GM23338 (cell line): ENCODE measurements at regions not wholly inside any gene's neighbourhood (a gene's known extent, or its start where the extent isn't known, plus 50 kb on each side); places are given as distances from the start of the nearest gene placed in this dataset.

Experiments used
- ATAC-seq: fragments of 200-7000 bp; cut with Tn5 transposase; 3 replicates; pipeline ENCODE4 v1.9.1; 2020
- DNase-seq: peaks from one replicate; pipeline ENCODE4 v3.0.0-alpha.2; 2015; ENCODE audit warnings: low spot score
- H2AFZ ChIP-seq: fragments of 200-600 bp; sonication (generic); 2 replicates; pipeline ENCODE4 v1.8.0; 2016; ENCODE audit warnings: antibody characterized with exemption, mild to moderate bottlenecking, moderate library complexity
- H3F3A ChIP-seq: fragments of 200-600 bp; sonication (generic); replicated peaks from 2 replicates; pipeline ENCODE4 v1.8.0; 2017; ENCODE audit warnings: antibody characterized with exemption, mixed run types, low read depth
- H3K27ac ChIP-seq: fragments of 200-600 bp; sonication (generic); 2 replicates; pipeline ENCODE4 v1.6.1; 2016; ENCODE audit warnings: low read depth
- H3K27me3 ChIP-seq: fragments of 200-600 bp; sonication (generic); 2 replicates; pipeline ENCODE4 v1.8.0; 2016; ENCODE audit warnings: mild to moderate bottlenecking, mixed run types, moderate library complexity; ENCODE audit not compliant: insufficient read depth
- H3K36me3 ChIP-seq: fragments of 200-600 bp; sonication (generic); 2 replicates; pipeline ENCODE4 v1.8.0; 2016; ENCODE audit warnings: mild to moderate bottlenecking; ENCODE audit not compliant: insufficient read depth
- H3K4me1 ChIP-seq: fragments of 200-600 bp; sonication (generic); 2 replicates; pipeline ENCODE4 v1.8.0; 2016; ENCODE audit warnings: mild to moderate bottlenecking, moderate library complexity; ENCODE audit not compliant: insufficient read depth
- H3K4me2 ChIP-seq: fragments of 200-600 bp; sonication (generic); 2 replicates; pipeline ENCODE4 v1.7.1; 2017; ENCODE audit warnings: mixed run types
- H3K4me3 ChIP-seq: fragments of 200-600 bp; sonication (generic); 2 replicates; pipeline ENCODE4 v1.6.1; 2016; ENCODE audit warnings: mixed run types
- H3K79me2 ChIP-seq: fragments of 200-600 bp; sonication (generic); replicated peaks from 2 replicates; pipeline ENCODE4 v1.8.0; 2017; ENCODE audit warnings: mild to moderate bottlenecking; ENCODE audit not compliant: insufficient read depth
- H3K9me2 ChIP-seq: fragments of 200-600 bp; sonication (generic); 2 replicates; pipeline ENCODE4 v1.8.0; 2017; ENCODE audit not compliant: insufficient read depth
- H4K20me1 ChIP-seq: fragments of 200-600 bp; sonication (generic); replicated peaks from 2 replicates; pipeline ENCODE4 v1.8.0; 2017; ENCODE audit warnings: mild to moderate bottlenecking; ENCODE audit not compliant: insufficient read depth
- H3K27ac Mint-ChIP-seq: 2 replicates; pipeline ENCODE4 v1.8.0; 2020; ENCODE audit warnings: inconsistent platforms, mild to moderate bottlenecking, moderate library complexity, mixed read lengths
- H3K27me3 Mint-ChIP-seq: 3 replicates; pipeline ENCODE4 v1.8.0; 2022; ENCODE audit warnings: low read depth, mild to moderate bottlenecking, moderate library complexity, mixed read lengths, inconsistent platforms; ENCODE audit not compliant: insufficient read depth, poor library complexity
- H3K36me3 Mint-ChIP-seq: 3 replicates; pipeline ENCODE4 v1.8.0; 2021; ENCODE audit warnings: low read depth, mild to moderate bottlenecking, inconsistent platforms, moderate library complexity, mixed read lengths
- H3K4me1 Mint-ChIP-seq: 3 replicates; pipeline ENCODE4 v1.8.0; 2020; ENCODE audit warnings: mild to moderate bottlenecking, inconsistent platforms, mixed read lengths
- H3K4me3 Mint-ChIP-seq: 3 replicates; pipeline ENCODE4 v1.8.0; 2021; ENCODE audit warnings: moderate library complexity, mild to moderate bottlenecking, inconsistent platforms, mixed read lengths
- H3K9me3 Mint-ChIP-seq: 3 replicates; pipeline ENCODE4 v1.8.0; 2020; ENCODE audit warnings: moderate library complexity, mild to moderate bottlenecking, inconsistent platforms, mixed read lengths
- CREB1 ChIP-seq: fragments of 250-450 bp; sonication (Bioruptor Pico); IDR thresholded peaks from 2 replicates; pipeline ENCODE4 v1.5.0; 2020; ENCODE audit warnings: low read depth, mild to moderate bottlenecking, moderate library complexity
- CTCF ChIP-seq, 2 experiments: fragments of 200-600 bp in 1 of 2; sonication (generic) in 1 of 2; conservative IDR thresholded peaks; 2 replicates each; pipeline versions ENCODE4 v1.5.1 to v1.6.1; 2016 to 2017; ENCODE audit warnings: antibody characterized with exemption in 2 of 2, low read depth in 2 of 2, mild to moderate bottlenecking in 2 of 2, moderate library complexity in 1 of 2
- ETS1 ChIP-seq: IDR thresholded peaks from 2 replicates; pipeline ENCODE4 v1.6.1; 2016; ENCODE audit warnings: antibody characterized with exemption
- EZH2phosphoT487 ChIP-seq: fragments of 200-600 bp; sonication (generic); IDR thresholded peaks from one replicate; pipeline ENCODE4 v1.8.1; 2018; ENCODE audit warnings: antibody characterized with exemption; ENCODE audit not compliant: unreplicated experiment
- NANOG ChIP-seq: IDR thresholded peaks from 2 replicates; pipeline ENCODE4 v1.6.1; 2016; ENCODE audit warnings: antibody characterized with exemption, borderline replicate concordance
- POLR2AphosphoS5 ChIP-seq: IDR thresholded peaks from 2 replicates; pipeline ENCODE4 v1.6.1; 2016; ENCODE audit warnings: antibody characterized with exemption, low read depth
- STAT1 ChIP-seq: IDR thresholded peaks from one replicate; pipeline ENCODE4 v1.6.1; 2016; ENCODE audit warnings: antibody characterized with exemption; ENCODE audit not compliant: unreplicated experiment
- ZNF114 ChIP-seq: fragments of 250-450 bp; sonication (Bioruptor Pico); IDR thresholded peaks from 2 replicates; pipeline ENCODE4 v1.5.0; 2020; ENCODE audit warnings: mild to moderate bottlenecking, moderate library complexity
- ZNF331 ChIP-seq: fragments of 250-450 bp; sonication (Bioruptor Pico); IDR thresholded peaks from 2 replicates; pipeline ENCODE4 v1.5.0; 2020; ENCODE audit warnings: low read depth, mild to moderate bottlenecking, moderate library complexity
- ZNF462 ChIP-seq: fragments of 250-450 bp; sonication (Bioruptor Pico); IDR thresholded peaks from 2 replicates; pipeline ENCODE4 v1.5.0; 2020; ENCODE audit warnings: mild to moderate bottlenecking, moderate library complexity

GRCh38 chr6:11484441-11484840 is 53.1 kb upstream of the TMEM170B start (continued):
- TF ChIP-seq CTCF (conservative IDR thresholded peaks at IDR 0.05; ENCODE audit: low read depth in 2 of 2): no peak

- ATAC-seq (no peak), DNase-seq (no peak)
- Histone ChIP-seq H3K4me2 (no peak overlapping the region), H3K27ac (no peak overlapping the region), H3F3A (no peaks in the 10 kb centered on the region), H3K36me3 (no peaks in the 10 kb centered on the region; the same call in 1 of the 2 replicates), H3K4me3 (no peak overlapping the region), H3K27me3 (no peaks in the 10 kb centered on the region), H3K4me1 (no peaks in the 10 kb centered on the region), H4K20me1 (no peaks in the 10 kb centered on the region), H2AFZ (no peak overlapping the region), H3K9me2 (peaks cover 8% of the 10 kb centered on the region; the same call in 1 of the 2 replicates), H3K79me2 (no peaks in the 10 kb centered on the region)
- H3K27me3 Mint-ChIP-seq: no peaks in the 10 kb centered on the region
- H3K27ac Mint-ChIP-seq: no peak overlapping the region
- TF ChIP-seq STAT1: no peak
- no peak for TF ChIP-seq CREB1 (CRISPR knock-in tag)
- peaks cover 13% of the 10 kb centered on the region for H3K4me1 Mint-ChIP-seq
- H3K36me3 Mint-ChIP-seq: no peaks in the 10 kb centered on the region
- no peaks in the 10 kb centered on the region for H3K9me3 Mint-ChIP-seq
- H3K4me3 Mint-ChIP-seq: no peak overlapping the region
Measured at GRCh38 chr6:11482616-11483015, 54.9 kb upstream of the TMEM170B start.

GRCh38 chr6:11480541-11480940 is 57.0 kb upstream of the TMEM170B start:
- Histone ChIP-seq H3K36me3 (no peaks in the 10 kb centered on the region; the same call in 1 of the 2 replicates), H3K4me3 (no peak overlapping the region), H3K9me2 (peaks cover 9% of the 10 kb centered on the region), H3K4me2 (no peak overlapping the region), H3K27ac (no peak overlapping the region), H3F3A (no peaks in the 10 kb centered on the region), H3K79me2 (no peaks in the 10 kb centered on the region), H2AFZ (no peak overlapping the region), H4K20me1 (no peaks in the 10 kb centered on the region), H3K27me3 (no peaks in the 10 kb centered on the region), H3K4me1 (no peaks in the 10 kb centered on the region)
- Mint-ChIP-seq H3K4me1 (peaks cover 3% of the 10 kb centered on the region; the same call in 2 of the 3 replicates), H3K4me3 (no peak overlapping the region), H3K9me3 (no peaks in the 10 kb centered on the region), H3K27me3 (no peaks in the 10 kb centered on the region), H3K27ac (no peak overlapping the region), H3K36me3 (no peaks in the 10 kb centered on the region)
- ATAC-seq: no peak
- no peak for DNase-seq
- TF ChIP-seq ZNF462 (CRISPR knock-in tag): no peak
- no peak for TF ChIP-seq ETS1
- no peak for TF ChIP-seq CTCF (conservative IDR thresholded peaks at IDR 0.05; ENCODE audit: low read depth in 2 of 2)
- no peak for TF ChIP-seq NANOG
- no peak for TF ChIP-seq EZH2phosphoT487
- TF ChIP-seq ZNF114 (CRISPR knock-in tag): no peak
- TF ChIP-seq ZNF331 (CRISPR knock-in tag): no peak
- TF ChIP-seq POLR2AphosphoS5: no peak
